GM21576 (cell line): ENCODE measurements at regions not wholly inside any gene's neighbourhood (a gene's known extent, or its start where the extent isn't known, plus 50 kb on each side); places are given as distances from the start of the nearest gene placed in this dataset.
"Not testable (repeated sequence)": the region's sequence is repeated elsewhere in the genome, so short reads cannot be mapped to it uniquely, and the experiment has no call there.

Experiments
- ATAC-seq: cut with Tn5 transposase; IDR thresholded peaks from one replicate; pipeline ENCODE4 v1.9.1; 2021; ENCODE audit warnings: mild to moderate bottlenecking, moderate library complexity; ENCODE audit not compliant: unreplicated experiment

DNA sequence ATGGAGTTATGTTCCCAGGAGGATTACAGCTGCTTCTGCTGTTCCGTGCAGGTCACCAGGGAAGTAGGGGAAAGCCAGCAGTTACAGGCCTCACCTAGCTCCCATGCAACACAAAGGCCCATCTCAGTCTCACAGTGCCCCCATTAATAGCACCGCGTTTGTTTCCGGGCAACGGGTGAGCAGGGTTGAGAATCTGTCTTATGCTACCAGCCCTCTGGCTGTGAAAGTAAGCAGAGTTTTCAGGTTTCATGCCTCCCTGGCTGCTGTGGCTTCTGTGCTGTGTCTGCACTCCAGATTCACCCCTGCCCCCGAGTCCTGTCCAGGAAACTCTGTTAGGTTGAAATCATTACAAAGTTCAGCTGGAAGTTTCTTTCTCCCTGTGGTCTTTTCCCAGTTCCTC, 254.4 kb upstream of the GPR149 start:
- no peak for ATAC-seq

- ATAC-seq = no peak
Measured at GRCh38 chr3:154684021-154684420, 254.0 kb upstream of the GPR149 start.

GRCh38 chr3:154678041-154678654, 248.2 kb upstream of the GPR149 start:
- ATAC-seq = no peak

GRCh38 chr3:154668835-154669234, 238.8 kb upstream of the GPR149 start:
- no peak for ATAC-seq

- no peak for ATAC-seq
Measured at GRCh38 chr3:154668187-154668586, 238.2 kb upstream of the GPR149 start.

GRCh38 chr3:154666542-154666941, 236.6 kb upstream of the GPR149 start:
- ATAC-seq = no peak

DNA sequence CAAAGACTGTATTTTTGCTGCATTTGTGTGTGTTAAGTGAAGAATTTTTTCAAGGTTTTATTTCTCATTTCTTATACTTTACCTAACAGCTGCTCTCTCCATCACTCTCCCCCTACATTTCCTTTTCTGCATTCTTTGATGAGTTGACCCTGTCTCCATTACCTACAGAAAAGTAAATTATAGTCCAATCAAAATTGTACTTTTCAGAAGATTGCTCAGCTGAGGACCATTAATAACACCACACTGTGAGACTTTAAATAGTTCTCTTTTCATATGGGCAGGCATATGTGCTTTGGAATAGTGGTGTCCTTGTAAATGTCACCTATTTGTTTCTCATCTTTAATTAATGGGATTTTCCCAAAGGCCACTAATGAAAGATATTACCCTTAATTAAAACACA, 234.7 kb upstream of the GPR149 start:
- ATAC-seq = no peak

- ATAC-seq = no peak
Measured at GRCh38 chr3:154662851-154663250, 232.9 kb upstream of the GPR149 start.

GRCh38 chr3:154660811-154661210, 230.8 kb upstream of the GPR149 start:
- ATAC-seq = no peak

DNA sequence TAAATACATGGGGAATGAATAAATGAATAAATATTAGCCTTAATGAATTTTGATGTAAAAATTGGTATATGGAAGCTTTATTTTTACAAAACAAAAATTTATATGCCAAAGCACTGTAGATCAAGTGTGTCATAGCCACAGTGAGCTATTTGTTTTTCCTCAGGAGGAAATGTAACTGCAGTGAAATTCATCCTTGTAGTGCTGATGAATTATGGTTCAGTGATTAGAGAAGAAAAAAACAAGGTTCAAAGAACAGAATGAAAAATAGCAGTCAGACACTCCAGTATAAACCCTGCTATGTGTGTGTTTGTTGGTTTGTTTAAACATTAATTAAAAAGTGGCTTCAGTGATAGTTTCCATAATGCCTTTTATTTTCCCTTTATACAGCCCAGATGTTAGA, 228.0 kb upstream of the GPR149 start:
- no peak for ATAC-seq

DNA sequence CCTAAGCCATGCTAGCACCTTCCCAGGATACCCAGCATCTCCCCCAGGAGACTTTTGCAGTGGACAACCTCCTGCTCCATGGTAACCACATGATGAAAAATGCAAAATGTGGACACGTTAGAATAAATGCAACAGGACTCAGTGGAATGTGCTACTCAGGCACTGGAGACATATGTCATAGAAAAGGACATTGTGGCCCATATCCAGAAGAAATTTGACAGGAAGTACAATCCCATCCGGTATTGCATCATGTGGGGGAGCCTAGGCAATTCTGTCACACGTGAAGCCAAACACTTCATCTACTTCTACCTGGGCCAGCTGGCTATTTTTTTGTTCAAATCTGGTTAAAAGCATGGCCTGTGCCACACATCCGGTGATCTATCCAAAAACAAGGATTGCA, 227.2 kb upstream of the GPR149 start:
- ATAC-seq = no peak

DNA sequence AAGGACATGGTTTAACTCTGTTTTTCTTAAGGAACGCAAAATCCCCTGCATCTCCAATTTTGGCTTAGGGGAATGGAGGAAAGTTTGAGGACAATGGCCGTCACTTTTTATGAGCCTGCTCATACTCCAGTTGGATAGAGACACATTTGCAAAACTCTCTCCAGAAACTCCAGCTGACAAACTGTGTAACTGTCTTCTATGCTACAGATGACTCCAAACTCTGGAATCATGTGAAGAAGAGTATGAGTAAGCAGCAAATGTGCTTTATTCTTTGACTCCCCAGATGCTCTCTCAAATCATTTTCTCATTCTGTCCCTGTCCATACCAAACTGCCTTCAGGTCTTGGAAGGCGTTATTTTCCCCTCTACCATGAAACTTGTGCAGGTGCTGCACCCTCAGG, 226.5 kb upstream of the GPR149 start:
- ATAC-seq = no peak

GRCh38 chr3:154642145-154642544, 212.2 kb upstream of the GPR149 start:
- ATAC-seq = no peak

- ATAC-seq = no peak
Measured at GRCh38 chr3:154625756-154626155, 195.8 kb upstream of the GPR149 start.

DNA sequence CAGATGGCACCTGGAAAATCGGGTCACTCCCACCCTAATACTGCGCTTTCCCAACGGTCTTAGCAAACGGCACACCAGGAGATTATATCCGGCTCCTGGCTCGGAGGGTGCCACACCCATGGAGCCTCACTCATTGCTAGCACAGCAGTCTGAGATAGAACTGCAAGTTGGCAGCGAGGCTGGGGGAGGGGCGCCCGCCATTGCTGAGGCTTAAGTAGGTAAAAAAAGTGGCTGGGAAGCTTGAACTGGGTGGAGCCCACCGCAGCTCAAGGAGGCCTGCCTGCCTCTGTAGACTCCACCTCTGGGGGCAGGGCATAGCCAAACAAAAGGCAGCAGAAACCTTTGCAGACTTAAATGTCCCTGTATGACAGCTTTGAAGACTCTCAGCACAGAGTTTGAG, 189.6 kb upstream of the GPR149 start:
- not testable (repeated sequence) for ATAC-seq

GRCh38 chr3:154616298-154616697, 186.3 kb upstream of the GPR149 start:
- no peak for ATAC-seq

DNA sequence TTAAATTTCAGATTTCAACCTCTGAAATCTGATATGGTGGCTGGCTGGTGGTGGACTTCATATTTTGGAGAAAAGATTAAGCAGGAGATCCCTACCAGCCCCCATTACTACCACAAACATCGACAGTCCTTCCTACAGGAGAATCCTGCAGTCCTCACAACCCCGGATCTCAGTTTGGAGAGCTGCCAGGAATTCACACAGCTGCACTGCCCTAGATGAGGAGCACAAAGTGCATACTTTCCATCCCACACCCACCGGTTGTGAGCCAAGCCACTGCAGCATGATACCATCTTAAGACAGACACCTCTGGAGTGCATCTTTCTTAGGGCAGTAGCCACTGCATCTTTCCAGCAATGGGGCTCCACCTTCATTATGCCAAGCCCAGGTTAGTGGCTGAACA, 185.5 kb upstream of the GPR149 start:
- ATAC-seq = no peak

- ATAC-seq = no peak
Measured at GRCh38 chr3:154614601-154615000, 184.6 kb upstream of the GPR149 start.

DNA sequence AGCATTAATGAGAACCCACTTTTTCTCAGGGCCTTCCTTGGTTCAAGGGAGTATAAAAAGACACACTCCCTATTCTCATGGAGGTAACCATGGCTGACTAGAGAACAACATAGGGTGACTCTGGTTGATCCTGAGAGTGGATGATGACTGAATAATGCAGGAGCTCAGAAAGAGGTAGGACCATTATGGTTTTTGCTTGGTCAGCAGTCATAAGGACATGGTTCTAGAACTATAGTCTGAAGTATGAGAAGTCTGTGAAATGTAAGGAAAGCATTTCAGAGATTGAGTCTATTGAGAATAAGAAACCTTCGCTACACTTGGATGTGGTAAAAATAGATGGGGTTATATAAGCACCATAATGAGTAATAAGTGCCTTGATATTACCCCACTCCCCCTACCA, 184.1 kb upstream of the GPR149 start:
- no peak for ATAC-seq

DNA sequence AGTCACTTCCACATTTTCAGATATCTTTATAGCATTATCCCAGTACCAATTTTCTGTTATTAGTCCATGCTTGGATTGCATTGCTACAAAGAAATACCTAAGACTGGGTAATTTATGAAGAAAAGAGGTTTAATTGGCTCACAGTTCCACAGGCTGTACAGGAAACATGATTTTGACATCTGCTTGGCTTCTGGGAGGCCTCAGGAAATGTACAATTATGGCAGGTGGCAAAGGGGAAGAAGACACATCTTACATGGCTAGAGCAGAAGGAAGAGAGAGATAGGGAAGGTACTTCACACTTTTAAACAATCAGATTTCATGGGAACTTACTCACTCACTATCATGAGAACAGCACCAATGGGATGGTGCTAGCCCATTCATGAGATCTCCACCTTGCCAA, 172.3 kb upstream of the GPR149 start:
- no peak for ATAC-seq

- no peak for ATAC-seq
Measured at GRCh38 chr3:154598166-154598565, 168.2 kb upstream of the GPR149 start.

- no peak for ATAC-seq
Measured at GRCh38 chr3:154590675-154591384, 160.8 kb upstream of the GPR149 start.

GRCh38 chr3:154588831-154589230, 158.8 kb upstream of the GPR149 start:
- no peak for ATAC-seq
